Putamen (tissue), 1 donor: ENCODE measurements at regions not wholly inside any gene's neighbourhood (a gene's known extent, or its start where the extent isn't known, plus 50 kb on each side); places are given as distances from the start of the nearest gene placed in this dataset.
"Not testable (repeated sequence)": the region's sequence is repeated elsewhere in the genome, so short reads cannot be mapped to it uniquely, and the experiment has no call there.

Experiments used
- DNase-seq: peaks from one replicate; pipeline ENCODE4 v3.0.0-alpha.2; 2016; ENCODE audit warnings: low spot score

DNA sequence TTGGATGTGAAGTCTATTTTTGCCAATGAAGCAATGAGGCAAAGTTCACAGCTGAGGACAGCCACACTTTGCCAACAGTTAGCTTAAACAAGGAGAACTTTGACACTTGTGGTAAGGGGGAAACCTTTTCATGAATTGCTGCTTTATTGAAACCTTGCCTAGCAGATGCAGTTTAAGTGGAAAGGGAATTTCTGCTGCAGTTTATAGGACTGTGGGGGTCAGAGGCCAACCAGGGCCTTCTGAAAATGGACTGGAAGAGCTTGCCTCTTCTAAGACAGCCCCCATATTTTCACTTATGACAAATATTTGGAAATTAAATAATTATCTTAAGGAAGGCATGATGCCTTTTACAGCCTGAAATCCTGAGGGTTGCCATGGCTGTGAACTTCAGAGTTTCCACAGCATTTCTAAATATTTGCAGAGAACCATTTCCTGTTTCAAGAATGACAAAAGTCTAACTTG is 550.3 kb downstream of the RAB28 start:
- no peak for DNase-seq

DNA sequence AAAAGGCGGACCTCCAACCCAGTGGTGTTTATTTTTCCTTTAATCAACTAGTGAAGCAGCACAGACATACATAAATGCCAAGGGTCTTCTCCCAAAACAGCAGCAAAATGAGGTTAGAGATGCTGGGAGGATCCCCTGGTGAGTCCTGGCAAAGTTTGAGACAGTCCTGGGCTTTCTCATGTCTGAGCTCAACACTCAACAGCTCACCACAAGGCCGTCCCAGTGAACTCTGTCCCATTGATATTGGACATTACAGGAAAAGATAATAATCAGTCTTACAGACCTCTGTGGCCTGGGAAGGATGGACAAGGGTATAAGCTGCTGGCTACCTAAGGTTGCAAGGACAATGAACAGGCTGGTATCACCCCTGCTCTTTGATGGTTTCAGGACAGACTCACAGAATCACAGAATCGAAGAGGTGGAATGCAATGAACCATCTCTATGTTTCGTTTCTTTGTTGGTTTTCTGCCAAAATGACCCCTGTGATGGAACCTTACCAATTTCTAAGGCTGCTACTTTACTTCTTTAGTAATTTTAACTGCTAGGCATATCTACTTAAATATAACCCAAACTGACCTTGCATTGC is 551.8 kb downstream of the RAB28 start:
- no peak for DNase-seq

DNA sequence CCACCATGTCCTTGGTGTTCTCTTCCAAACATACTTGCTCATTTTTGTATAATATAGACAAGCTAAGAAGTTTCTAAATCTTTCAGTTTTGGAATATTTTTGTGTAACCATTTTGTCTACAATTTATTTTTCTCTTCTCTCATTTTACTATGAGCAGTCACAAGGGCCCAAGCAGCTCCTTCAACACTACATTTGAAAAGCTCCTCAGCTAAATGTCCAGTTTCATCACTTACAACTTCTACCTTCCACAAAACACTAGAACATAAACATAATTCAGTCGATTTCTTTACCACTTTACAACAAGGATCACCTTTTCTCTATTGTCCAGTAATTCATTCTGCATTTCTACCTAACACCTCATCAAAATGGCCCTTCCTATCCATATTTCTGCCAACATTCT is 554.4 kb downstream of the RAB28 start:
- DNase-seq = no peak

DNA sequence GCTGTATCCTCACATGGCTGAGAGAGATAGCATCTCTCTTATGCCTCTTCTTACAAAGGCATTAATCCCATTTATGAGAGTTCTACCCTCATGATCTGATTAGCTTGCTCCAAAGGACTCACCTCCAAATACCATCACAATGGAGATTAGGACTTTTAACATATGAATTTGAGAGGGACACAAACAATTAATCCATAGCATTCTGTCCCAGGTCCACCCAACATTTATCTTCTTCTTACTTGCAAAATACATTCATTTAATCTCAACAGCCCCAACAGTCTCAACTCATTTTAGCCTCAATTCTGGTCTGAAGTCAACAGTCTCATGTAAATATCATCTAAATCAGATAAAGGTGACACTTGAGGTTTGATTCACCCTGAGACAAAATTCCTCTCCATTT is 555.4 kb downstream of the RAB28 start:
- DNase-seq = no peak

DNA sequence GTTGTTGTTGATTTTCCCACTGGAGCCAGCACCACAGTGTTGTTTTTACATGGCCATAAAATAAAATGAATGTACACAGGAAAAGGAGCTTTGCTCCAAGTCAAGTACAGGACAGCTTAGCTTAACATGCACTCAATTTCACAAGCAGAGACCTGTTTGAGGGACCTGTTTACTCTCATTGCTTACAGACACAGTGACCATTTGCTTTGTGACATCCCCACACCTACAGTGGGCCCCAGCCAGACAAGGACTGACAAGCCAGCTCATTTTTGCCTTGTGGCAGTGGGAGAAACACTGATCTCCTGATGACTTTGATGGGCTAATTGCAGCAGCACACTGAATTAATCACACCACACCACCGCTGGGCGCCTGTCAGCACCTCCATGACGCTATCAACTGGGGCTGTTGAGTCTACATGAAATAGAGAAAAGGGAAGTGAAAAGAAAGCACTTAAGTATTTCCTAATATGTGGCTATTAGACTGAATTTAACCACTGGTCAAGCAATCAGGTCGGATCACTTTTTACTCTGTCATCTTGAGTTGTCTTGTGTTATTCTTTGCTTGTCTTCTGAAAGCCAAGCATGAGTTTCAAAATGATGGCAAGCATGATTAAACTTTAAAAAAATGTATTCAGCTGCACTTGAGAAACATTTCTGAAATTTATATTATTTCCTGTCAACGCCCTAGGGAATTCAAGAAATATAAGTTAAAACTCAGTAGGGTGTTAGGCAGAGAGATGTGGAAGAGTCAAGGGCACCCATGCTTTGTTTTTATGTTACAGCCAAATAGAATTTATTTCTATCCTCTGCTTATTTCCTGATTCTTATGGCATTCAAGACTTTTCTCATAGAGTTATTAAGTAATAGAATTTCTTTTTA is 557.7 kb downstream of the RAB28 start:
- DNase-seq = no peak

DNA sequence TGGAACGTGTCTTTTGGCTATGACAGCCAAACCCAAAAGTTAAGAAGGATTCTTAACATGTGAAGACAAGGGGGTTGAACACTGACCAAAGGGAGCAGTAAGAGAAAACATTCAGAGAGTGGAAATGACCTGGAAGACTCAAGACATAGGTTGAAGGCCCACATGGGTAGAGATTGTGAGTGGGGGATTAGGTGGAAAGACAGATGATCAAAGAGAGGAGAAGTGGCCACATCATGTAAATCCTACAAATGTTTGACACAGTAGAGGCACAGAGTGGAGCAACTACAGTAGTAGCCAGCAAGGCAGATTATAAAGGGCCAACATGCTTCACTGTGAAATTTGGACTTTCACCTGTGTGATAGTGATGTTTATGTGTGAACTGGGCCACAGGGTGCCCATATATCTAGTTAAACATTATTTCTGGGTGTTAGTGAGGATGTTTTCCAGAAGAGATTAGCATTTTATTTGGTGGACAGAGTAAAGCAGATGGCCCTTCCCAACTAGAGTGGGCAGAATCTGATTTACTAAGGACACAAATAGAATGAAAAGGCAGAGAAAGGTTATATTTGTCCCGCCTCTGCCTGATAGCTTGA is 559.3 kb downstream of the RAB28 start:
- DNase-seq = no peak

DNA sequence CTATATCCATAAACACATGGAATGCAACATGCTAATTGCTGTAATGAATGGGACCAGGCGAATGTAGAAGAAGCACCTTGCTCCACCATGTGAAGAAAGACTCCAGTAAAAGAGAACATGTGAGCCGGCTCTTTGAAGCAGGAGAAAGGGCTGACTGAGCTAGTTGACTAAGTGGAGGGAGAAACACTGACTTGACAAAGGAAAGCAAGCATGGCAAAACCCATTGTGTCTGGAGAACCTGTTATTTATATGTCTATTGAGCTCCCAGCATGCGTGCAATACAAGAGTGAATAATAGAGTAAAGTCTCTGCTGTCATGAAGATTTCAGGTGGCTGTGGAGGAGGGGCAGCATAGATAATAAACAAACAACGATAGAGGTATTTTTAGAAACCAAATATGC is 559.9 kb downstream of the RAB28 start:
- DNase-seq = no peak

DNA sequence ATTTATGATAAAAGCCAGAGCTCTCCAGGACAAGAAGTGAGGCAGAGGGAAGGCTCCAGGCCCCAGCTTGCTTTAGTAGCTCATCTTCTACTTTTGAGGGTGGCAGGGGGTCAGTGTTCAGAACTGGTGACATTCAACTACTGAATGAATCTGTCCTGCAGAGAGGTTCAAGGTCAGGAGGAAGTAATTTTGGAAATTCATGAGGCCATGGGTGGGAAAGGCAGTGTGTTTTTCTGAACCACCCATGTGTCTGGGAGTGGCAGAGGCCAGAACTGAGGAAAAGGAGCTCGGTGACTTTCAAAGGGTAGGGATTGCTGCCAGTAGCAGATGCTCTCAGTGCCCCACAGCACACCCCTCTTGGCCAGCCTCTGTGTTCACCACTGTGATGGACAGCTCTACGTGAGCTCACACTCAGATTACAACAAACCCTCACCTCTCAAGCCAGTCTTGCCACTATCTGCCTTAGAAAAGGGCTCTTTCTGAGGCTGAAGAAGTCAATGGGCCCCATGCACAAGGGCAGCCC is 571.2 kb downstream of the RAB28 start:
- no peak for DNase-seq

DNA sequence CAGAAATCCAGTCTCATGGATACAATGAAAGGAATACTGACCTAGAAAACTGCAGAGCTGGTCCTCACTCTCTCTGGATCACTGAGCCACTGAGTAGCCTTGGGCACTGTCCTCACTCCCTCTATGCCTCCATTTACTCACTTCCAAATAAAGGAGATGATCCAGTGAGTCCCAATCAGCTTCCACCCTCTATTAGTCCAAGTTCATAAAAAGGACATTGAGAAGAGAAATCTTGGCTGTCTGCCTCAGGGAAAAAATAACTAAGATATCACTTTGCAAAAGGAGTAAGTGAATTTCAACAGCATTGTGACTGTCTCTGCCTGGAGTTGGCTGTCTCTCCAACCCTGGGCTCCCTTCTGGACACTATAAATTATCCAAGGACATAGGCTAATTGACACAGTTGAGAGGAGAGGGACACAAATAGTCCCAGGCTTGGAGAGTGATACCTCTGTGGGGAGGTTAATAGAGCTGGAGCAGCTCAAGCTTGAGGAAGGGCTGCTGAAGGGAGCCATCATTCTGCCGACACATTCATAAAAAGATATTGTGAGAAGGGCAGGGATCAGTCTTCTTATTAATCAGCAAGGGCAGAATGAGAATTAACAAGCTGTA is 572.3 kb downstream of the RAB28 start:
- no peak for DNase-seq

DNA sequence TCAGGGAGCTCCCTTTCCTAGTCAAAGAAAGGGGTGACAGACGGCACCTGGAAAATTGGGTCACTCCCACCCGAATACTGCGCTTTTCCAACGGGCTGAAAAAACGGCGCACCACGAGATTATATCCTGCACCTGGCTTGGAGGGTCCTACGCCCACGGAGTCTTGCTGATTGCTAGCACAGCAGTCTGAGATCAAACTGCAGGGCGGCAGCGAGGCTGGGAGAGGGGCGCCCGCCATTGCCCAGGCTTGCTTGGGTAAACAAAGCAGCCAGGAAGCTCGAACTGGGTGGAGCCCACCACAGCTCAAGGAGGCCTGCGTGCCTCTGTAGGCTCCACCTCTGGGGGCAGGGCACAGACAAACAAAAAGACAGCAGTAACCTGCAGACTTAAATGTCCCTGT is 580.5 kb downstream of the RAB28 start:
- DNase-seq = not testable (repeated sequence)

DNA sequence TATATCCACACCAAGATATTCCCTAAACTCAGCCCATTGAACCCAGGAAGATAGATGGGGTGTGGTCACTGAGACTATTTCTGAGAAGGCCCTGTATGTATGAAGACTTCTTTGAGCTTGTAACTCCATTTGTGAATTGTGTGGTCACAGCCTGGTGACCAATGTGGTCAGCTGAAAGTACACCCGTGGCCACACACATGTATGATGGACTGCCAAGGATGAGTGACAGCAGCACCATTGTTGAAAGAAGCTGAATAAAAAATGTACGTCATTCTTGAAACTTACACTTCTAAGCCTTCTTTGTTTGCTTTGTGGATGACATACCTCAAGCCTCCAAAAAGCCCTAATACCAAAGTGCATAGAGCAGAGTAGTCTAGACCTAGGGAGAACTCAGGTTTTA is 581.4 kb downstream of the RAB28 start:
- DNase-seq = no peak

DNA sequence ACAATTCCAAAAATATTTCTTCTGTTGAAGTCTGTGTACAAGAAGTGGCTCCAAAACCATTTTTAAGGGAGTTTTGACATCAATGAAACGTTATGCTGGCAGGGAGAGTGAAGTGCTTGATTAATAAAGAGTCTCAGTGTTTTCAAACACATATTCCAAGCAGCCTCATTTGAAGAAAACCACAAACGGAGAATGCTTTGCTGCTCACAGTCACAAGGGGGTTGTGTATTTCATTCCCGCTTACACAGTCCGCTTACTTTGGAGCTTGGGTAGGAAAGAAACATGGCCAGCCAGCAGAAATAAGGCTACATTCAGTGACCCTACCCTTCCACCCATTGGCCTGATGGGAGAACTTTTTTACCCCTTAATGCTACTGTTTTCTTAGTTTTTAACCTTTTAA is 586.2 kb downstream of the RAB28 start:
- DNase-seq = no peak

DNA sequence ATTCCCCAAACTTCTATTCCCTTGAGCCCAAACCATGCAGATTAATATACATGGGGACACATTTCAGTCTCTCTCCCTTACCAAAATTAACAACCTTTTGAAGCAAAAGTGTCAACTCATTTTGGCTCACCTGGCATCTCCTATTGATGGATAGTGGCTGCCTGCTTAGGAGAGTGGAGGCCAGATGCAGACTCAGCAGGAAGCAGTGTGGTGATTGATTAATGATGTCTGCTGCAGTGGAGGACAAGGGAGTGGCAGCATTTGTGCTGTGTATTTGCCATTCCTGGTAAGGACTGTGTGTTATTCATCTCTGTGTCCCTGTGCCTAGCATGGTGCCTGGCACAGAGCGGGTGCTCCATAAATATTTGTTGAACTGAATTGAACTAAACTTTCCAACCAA is 590.1 kb downstream of the RAB28 start:
- no peak for DNase-seq

DNA sequence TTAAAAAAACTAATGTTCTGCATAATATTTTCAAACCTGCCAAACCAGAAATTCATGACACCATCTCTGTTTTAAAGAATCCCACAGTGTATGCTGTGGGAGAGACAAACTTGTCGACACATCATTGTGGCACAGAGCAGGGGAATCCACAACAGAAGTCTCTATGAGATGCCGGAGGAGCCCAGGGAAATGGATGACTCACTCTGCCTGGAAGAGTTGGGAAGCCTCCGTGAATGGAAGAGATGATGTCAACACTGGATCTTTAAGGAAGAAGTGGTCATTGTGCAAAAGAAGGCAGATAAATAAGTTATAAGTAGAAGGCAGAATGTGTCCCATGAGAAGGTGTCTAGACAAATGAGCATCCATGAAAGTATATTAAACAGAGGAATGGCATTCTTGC is 595.1 kb downstream of the RAB28 start:
- DNase-seq = no peak

DNA sequence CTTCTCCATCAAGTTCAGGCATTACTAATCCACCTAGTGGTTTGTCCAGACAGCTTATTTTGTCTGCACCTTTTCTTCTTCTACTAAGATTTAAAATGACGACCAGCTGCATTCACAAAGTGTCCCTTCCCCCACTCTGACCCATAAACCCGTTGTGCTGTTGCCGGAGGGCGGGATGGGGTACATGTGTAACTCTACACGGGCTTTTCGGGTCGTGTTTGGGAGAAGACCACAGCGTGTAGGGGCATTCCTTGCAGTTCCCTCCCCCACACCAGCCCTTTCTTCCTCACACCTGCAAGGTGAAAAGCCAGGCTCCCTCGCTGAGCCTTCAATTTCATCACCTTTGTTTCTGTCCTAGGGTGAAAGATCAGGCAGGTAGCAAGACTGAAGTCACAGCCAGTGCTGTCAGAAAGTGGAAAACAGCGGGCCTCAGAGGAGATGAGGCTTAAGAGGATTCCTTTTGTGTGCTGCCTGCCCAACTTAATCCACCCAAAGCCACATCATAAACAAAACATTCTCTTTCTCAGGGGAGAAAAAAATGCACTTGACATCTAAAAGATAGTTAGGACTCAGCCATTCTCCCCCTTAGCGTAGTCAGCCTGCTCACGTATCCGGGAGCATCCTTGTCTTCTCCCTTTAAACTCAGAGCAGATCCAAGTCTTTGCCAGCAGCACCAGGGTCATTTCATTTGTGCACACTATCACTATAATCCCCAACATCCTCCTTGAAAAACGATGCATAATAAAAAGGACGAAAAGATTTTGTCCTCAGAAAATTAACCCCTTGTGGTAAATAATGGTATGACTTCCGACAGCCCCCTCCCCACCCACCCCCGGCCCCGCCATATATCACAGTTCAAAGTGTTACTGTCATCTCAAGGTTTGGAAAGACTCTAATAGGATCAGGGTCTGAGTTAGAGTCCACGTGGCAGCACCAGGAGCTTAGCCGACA is 599.0 kb downstream of the RAB28 start:
- no peak for DNase-seq

DNA sequence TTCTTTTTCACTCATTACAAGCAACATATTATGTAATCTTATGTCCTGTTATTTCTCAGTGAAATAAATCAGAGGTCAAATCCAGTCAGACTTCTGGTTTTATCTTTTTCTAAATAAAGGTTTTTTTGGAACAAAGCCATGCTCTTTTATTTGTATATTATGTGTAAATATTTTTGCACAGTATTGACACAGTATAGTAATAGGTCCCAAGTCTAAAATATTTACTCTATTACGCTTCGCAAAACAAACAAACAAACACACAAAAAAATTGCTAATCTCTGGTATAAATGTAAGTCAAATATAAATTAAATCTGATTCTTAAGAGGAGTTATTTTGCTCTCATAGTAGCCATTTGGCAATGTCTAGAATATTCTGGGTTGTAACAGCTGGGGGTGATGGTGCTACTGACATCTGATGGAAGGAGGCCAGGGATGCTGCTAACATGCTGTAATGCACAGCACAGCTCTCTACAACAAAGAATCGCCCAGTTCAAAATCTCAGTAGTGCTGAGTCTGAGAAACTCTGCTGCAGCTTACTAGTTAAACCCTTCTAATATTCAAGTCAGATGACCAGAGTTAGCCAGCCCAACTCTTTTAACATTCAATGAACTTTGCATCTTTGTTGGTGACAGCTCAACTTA is 602.1 kb downstream of the RAB28 start:
- no peak for DNase-seq

DNA sequence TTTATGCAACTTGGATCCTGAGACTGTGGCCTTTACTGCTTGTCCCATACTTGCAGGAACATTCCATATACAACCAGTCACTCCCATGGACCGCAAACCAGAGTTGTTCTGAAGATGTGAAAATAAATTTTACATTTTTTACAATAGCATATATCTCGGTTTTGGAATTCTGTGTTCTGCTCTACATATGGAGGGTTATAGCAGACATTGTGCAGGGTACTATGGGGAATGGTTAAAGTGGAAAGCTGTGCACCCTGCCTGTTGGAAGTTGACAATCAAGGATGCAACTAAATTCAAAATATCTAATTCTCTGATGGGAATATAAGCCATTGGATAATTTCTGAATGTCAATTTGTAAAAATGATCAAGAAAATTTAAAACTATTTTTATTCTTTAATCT is 603.3 kb downstream of the RAB28 start:
- no peak for DNase-seq

DNA sequence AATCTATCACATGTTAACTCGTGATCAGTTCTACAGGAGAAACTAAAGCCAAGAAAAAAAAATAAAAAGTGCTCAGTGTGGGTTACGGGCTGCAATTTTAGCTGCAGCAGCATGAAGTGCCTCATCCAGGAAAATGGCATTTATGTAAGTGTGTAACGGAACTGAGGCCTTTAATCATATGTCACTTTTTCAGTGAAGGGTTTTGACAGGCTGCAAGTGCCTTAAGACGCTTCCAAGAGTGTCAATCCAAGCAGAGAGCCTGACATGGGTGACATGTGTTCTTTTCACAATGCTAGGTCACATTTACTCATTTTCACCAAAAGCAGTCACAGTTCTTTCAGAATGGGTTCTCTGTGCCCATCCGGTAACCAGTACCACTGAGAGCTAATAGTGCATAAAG is 604.6 kb downstream of the RAB28 start:
- DNase-seq = no peak

DNA sequence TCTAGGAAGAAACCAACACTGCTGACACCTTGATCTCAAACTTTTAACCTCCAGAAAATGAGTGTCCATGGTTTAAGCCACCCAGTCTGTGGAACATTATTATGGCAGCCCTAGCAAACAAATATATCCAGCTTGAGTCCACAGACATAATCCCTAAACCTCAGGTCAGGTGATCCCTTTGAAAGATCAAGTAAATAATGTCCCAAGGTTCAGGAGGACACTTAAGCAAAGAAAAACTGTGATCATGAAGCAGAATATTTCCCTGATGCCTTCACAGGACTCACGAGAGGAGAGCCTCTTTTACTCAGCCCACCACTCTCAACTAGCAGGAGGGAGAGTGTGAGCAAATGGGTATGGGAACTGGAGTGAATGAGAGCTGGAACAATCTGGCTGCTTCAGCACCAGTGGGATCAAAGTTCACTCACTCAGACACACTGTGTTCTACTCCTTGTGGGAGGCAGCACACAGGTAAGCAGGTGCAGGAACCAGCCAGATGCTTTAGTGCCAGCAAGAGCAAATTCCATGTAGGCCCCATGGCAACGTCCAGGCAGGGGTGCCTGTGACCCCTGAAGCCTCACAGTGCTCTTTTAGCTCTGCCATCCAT is 608.4 kb downstream of the RAB28 start:
- DNase-seq = no peak

DNA sequence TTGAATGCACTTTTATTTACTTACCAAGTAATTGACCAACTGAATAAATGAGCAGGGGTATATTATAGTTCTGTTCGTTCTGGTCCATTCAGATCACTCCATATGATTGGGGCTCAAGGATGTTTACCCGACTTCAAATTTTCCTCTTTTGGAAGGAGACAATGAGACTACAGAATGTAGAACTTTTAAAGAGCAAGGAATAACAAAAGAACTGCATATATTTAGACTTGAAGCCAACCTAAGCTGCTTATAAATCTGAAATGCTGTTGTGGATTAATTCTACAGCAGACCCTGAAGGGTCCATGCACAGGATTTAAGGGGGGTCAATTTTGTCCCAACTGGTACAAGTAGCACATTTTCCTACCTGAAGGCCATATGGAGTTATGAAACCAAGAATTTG is 610.8 kb downstream of the RAB28 start:
- no peak for DNase-seq

DNA sequence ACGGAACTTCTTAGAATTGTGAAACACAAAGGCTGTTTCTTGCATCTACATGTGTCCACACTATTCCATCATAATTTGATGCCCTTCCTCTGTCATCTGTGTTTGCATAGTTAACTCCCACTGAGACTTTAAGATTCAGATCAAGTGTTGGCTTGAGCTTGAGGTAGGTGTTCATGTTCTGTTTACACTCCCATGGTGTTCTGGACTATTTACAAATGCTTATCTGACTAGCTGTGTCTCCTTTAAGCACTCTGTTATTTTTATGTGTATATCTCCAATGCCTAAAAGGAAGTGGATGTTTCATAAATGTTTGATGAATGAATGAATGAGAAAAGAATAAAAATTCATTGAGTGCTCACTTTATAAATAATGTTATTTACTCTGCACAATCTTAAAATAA is 622.7 kb downstream of the RAB28 start:
- DNase-seq = no peak
